Trophoblast cell (in vitro differentiated cells and primary cell): ENCODE measurements at regions not wholly inside any gene's neighbourhood (a gene's known extent, or its start where the extent isn't known, plus 50 kb on each side); places are given as distances from the start of the nearest gene placed in this dataset.

Experiments used
- DNase-seq, 2 donors: peaks; one replicate each; pipeline ENCODE4 v3.0.0-alpha.2; 2016
- H2AFZ ChIP-seq: 2 replicates; pipeline ENCODE4 v1.6.1; 2013; ENCODE audit warnings: low read length, moderate library complexity, mild to moderate bottlenecking; ENCODE audit not compliant: insufficient read depth, poor library complexity
- H2AK5ac ChIP-seq: 2 replicates; pipeline ENCODE4 v1.6.1; 2013; ENCODE audit warnings: mild to moderate bottlenecking, low read length
- H2BK120ac ChIP-seq: 2 replicates; pipeline ENCODE4 v1.6.1; 2013; ENCODE audit warnings: low read length, mild to moderate bottlenecking, moderate library complexity; ENCODE audit not compliant: insufficient read depth, poor library complexity
- H2BK12ac ChIP-seq: 2 replicates; pipeline ENCODE4 v1.6.1; 2013; ENCODE audit warnings: mild to moderate bottlenecking, low read length, moderate library complexity
- H2BK5ac ChIP-seq: 2 replicates; pipeline ENCODE4 v1.6.1; 2013; ENCODE audit warnings: low read length, low read depth, moderate library complexity, mild to moderate bottlenecking; ENCODE audit not compliant: poor library complexity
- H3K14ac ChIP-seq: 2 replicates; pipeline ENCODE4 v1.6.1; 2013; ENCODE audit warnings: mild to moderate bottlenecking, low read length
- H3K18ac ChIP-seq: 2 replicates; pipeline ENCODE4 v1.6.1; 2013; ENCODE audit warnings: mild to moderate bottlenecking, low read length
- H3K23ac ChIP-seq: 2 replicates; pipeline ENCODE4 v1.6.1; 2013; ENCODE audit warnings: low read length
- H3K27ac ChIP-seq: 2 replicates; pipeline ENCODE4 v1.5.1; 2013; ENCODE audit warnings: low read depth, mild to moderate bottlenecking, inconsistent platforms, low read length, moderate library complexity
- H3K27me3 ChIP-seq: 2 replicates; pipeline ENCODE4 v1.6.1; 2013; ENCODE audit warnings: inconsistent platforms, mild to moderate bottlenecking, low read length, moderate library complexity; ENCODE audit not compliant: insufficient read depth
- H3K36me3 ChIP-seq, 2 experiments: 1 replicate in 1 of 2; 2 replicates in 1 of 2; pipeline ENCODE4 v1.6.1; 2013; ENCODE audit warnings: low read length in 2 of 2, mild to moderate bottlenecking in 2 of 2, moderate library complexity in 1 of 2; ENCODE audit not compliant: insufficient read depth in 2 of 2, control insufficient read depth in 1 of 2
- H3K4ac ChIP-seq: 2 replicates; pipeline ENCODE4 v1.6.1; 2013; ENCODE audit warnings: low read depth, mild to moderate bottlenecking, low read length, moderate library complexity
- H3K4me1 ChIP-seq, 2 experiments: 1 replicate in 1 of 2; 2 replicates in 1 of 2; pipeline ENCODE4 v1.6.1; 2013; ENCODE audit warnings: low read length in 2 of 2, mild to moderate bottlenecking in 2 of 2, moderate library complexity in 1 of 2; ENCODE audit not compliant: insufficient read depth in 2 of 2, control insufficient read depth in 1 of 2
- H3K4me2 ChIP-seq: 2 replicates; pipeline ENCODE4 v1.6.1; 2013; ENCODE audit warnings: inconsistent platforms, mild to moderate bottlenecking, low read length, moderate library complexity
- H3K4me3 ChIP-seq: 2 replicates; pipeline ENCODE4 v1.5.1; 2013; ENCODE audit warnings: mild to moderate bottlenecking, low read depth, low read length, inconsistent platforms
- H3K79me1 ChIP-seq: one replicate; pipeline ENCODE4 v1.6.1; 2013; ENCODE audit warnings: low read length
- H3K79me2 ChIP-seq: 2 replicates; pipeline ENCODE4 v1.6.1; 2013; ENCODE audit warnings: low read length, mild to moderate bottlenecking; ENCODE audit not compliant: control insufficient read depth, insufficient read depth, poor library complexity
- H3K9ac ChIP-seq: 2 replicates; pipeline ENCODE4 v1.6.1; 2013; ENCODE audit warnings: mild to moderate bottlenecking, low read length
- H3K9me3 ChIP-seq: 2 replicates; pipeline ENCODE4 v1.6.1; 2013; ENCODE audit warnings: low read depth, mild to moderate bottlenecking, control low read depth, inconsistent platforms, low read length; ENCODE audit not compliant: insufficient read depth
- H4K12ac ChIP-seq: 2 replicates; pipeline ENCODE4 v1.6.1; 2013; ENCODE audit warnings: low read depth, mild to moderate bottlenecking, low read length, moderate library complexity
- H4K8ac ChIP-seq: 2 replicates; pipeline ENCODE4 v1.6.1; 2013; ENCODE audit warnings: low read depth, mild to moderate bottlenecking, low read length, moderate library complexity
- H4K91ac ChIP-seq: one replicate; pipeline ENCODE4 v1.6.1; 2013; ENCODE audit warnings: low read depth, mild to moderate bottlenecking, low read length, moderate library complexity
- WGBS: extraction: QIAGEN DNeasy Blood & Tissue Kit; methylation state at CpG from one replicate; pipeline ENCODE4 v1.1.7; 2013; ENCODE audit warnings: missing lambda C conversion rate; ENCODE audit not compliant: insufficient read length, insufficient coverage; ENCODE audit errors: extremely low coverage; 5-methylcytosine and 5-hydroxymethylcytosine counted together

GRCh38 chr6:167485186-167485978 lies 160.5 kb downstream of the TTLL2 start:
- Histone ChIP-seq H4K91ac (no peak overlapping the region), H3K27me3 (no peaks in the 10 kb centered on the region), H3K27ac (no peak overlapping the region), H2BK12ac (peak overlapping the region; percentile 6), H3K36me3 (no peaks in the 10 kb centered on the region), H2BK5ac (no peak overlapping the region), H2AFZ (no peak overlapping the region), H4K8ac (no peak overlapping the region), H3K4me2 (no peak overlapping the region), H3K4ac (no peak overlapping the region), H3K9ac (no peak overlapping the region), H3K79me2 (no peaks in the 10 kb centered on the region), H3K18ac (no peak overlapping the region), H4K12ac (no peak overlapping the region), H3K23ac (no peak overlapping the region), H3K4me3 (no peak overlapping the region), H2AK5ac (no peak overlapping the region), H3K14ac (no peak overlapping the region), H3K79me1 (no peaks in the 10 kb centered on the region), H3K9me3 (no peaks in the 10 kb centered on the region), H2BK120ac (no peak overlapping the region), H3K4me1 (peaks cover 9 to 11% of the 10 kb centered on the region in 2 experiments)
- DNase-seq = no peak
- WGBS = no CpG with 5 or more reads among the region's 16 CpGs

GRCh38 chr6:167487749-167488664 lies 163.1 kb downstream of the TTLL2 start:
- Histone ChIP-seq H4K8ac (no peak overlapping the region), H3K79me2 (no peaks in the 10 kb centered on the region), H3K9ac (no peak overlapping the region), H3K4me3 (no peak overlapping the region), H3K4ac (no peak overlapping the region), H2BK12ac (no peak overlapping the region), H3K27ac (no peak overlapping the region), H4K91ac (no peak overlapping the region), H2BK5ac (no peak overlapping the region), H2AFZ (no peak overlapping the region), H2AK5ac (no peak overlapping the region), H3K36me3 (no peaks in the 10 kb centered on the region), H3K4me2 (no peak overlapping the region), H3K27me3 (no peaks in the 10 kb centered on the region), H2BK120ac (no peak overlapping the region), H3K14ac (no peak overlapping the region), H3K79me1 (no peaks in the 10 kb centered on the region), H3K18ac (no peak overlapping the region), H3K23ac (no peak overlapping the region), H4K12ac (no peak overlapping the region), H3K4me1 (no peaks in the 10 kb centered on the region), H3K9me3 (peaks cover under 1% of the 10 kb centered on the region)
- no peak for DNase-seq
- WGBS = no CpG with 5 or more reads among the region's 18 CpGs

- no peak overlapping the region for H2AK5ac ChIP-seq
- WGBS = no CpG with 5 or more reads among the region's 12 CpGs
- H3K9me3 ChIP-seq = peaks cover 5% of the 10 kb centered on the region
- no peak overlapping the region for H2AFZ ChIP-seq
- H4K12ac ChIP-seq = no peak overlapping the region
- H3K4me2 ChIP-seq = no peak overlapping the region
- no peak overlapping the region for H2BK120ac ChIP-seq
- H3K27ac ChIP-seq = no peak overlapping the region
- H3K36me3 ChIP-seq = no peaks in the 10 kb centered on the region
- DNase-seq = no peak
- H4K91ac ChIP-seq = no peak overlapping the region
- H3K4me3 ChIP-seq = no peak overlapping the region
- no peak overlapping the region for H2BK5ac ChIP-seq
- no peak overlapping the region for H3K9ac ChIP-seq
- H3K79me2 ChIP-seq = no peaks in the 10 kb centered on the region
- no peak overlapping the region for H3K23ac ChIP-seq
- no peaks in the 10 kb centered on the region for H3K4me1 ChIP-seq
- no peak overlapping the region for H4K8ac ChIP-seq
- no peaks in the 10 kb centered on the region for H3K79me1 ChIP-seq
- no peak overlapping the region for H3K18ac ChIP-seq
- no peak overlapping the region for H3K4ac ChIP-seq
- H3K27me3 ChIP-seq = no peaks in the 10 kb centered on the region
- no peak overlapping the region for H3K14ac ChIP-seq
- no peak overlapping the region for H2BK12ac ChIP-seq
These were observed 166.7 kb downstream of the TTLL2 start for GRCh38 chr6:167491438-167492099.

- Histone ChIP-seq H3K9ac (no peak overlapping the region), H4K91ac (no peak overlapping the region), H4K12ac (no peak overlapping the region), H4K8ac (no peak overlapping the region), H3K4ac (no peak overlapping the region), H3K23ac (no peak overlapping the region), H2BK12ac (no peak overlapping the region), H2AFZ (no peak overlapping the region), H2AK5ac (no peak overlapping the region), H3K79me1 (no peaks in the 10 kb centered on the region), H3K14ac (no peak overlapping the region), H3K4me2 (no peak overlapping the region), H2BK120ac (no peak overlapping the region), H3K79me2 (no peaks in the 10 kb centered on the region), H3K9me3 (peaks cover 5% of the 10 kb centered on the region), H3K4me3 (no peak overlapping the region), H3K27ac (no peak overlapping the region), H3K18ac (no peak overlapping the region), H2BK5ac (no peak overlapping the region), H3K36me3 (no peaks in the 10 kb centered on the region), H3K4me1 (no peaks in the 10 kb centered on the region), H3K27me3 (no peaks in the 10 kb centered on the region)
- no peak for DNase-seq
- no CpG with 5 or more reads among the region's 12 CpGs for WGBS
These were observed 167.2 kb downstream of the TTLL2 start for GRCh38 chr6:167492100-167492449.
